DMS53 treated with DMSO at 0.1 percent for 48 hours (cell line): ENCODE measurements at regions not wholly inside any gene's neighbourhood (a gene's known extent, or its start where the extent isn't known, plus 50 kb on each side); places are given as distances from the start of the nearest gene placed in this dataset.

ENCODE experiments used
- DNase-seq: peaks from one replicate; lab custom pipeline; 2025; ENCODE audit not compliant: unreplicated experiment; lab: John Stamatoyannopoulos, UW

DNA sequence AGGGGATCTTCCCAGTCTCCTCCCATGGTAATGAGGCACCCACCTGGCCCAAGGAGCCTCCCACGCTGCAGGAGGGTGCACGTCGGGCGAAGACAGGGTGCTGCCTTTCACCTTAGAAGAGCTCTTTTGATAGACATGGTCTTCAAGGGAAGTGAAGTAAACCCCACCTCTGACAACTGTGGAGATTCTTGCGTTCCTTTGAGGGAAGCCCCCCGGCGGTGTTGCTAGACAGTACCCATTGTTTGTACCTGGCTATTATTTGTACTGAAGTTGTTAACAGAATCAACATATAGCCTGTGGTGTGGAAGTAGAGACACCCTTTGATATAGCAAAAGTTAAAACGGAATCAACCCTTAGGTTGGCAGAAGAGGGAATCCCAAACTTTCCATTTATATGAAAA is 648.0 kb downstream of the GALR1 start:
- no peak for DNase-seq

DNA sequence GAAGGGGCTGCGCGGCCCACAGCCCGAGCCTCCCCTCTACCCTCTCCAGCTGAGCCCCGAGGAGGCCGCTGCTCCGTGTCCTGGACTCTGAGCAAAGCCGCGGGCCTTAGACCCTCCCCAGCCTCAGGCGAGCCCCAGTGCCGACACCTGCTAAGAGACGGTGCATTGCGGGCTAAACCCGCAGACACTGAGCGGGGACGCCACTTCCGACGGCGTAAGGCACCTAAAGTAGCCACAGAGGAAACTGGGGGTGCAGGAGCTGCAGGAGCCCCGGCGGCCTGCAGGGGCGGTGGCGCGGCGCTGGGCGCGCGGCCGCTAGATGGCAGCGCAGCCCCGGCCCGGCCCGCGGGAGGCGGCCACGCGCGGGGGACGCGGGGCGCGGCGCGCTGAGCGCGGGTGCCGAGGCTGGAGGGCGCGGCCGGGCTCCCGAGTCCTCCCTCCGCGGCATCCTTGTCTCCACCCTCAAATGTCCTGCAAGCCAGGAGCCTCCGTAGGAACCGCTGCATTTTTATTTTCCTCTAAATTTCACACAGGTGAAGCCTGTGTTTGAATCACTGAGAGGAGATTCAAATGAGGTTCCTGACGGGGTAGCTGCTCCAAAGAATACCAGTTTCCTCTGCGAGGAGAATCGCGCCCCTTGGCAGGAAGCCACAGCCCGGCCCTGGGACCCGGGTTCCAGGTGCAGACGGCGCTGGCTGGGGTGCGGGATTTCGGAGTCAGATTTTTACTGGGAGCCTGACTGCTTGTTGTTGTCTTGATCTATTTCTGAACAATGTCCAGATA is 650.5 kb downstream of the GALR1 start:
- no peak for DNase-seq

DNA sequence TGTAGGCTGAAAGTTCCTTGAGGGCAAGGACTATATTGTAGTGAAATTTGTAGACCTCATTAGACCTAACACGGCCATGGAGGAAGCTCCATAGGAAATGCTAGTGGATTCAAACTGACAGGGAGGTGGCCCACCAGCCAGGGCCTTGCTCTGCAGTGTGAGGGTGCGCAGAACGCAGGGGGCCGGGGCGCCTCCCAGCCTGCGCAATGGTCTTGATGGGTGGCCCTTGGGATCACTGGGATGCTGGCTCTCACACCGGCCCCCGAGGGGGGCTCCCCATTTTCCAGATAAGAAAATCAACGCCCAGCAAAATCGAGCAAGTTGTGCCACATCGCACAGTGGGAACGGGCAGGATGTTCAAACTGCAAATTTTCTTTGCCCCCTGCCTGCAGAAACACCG is 655.4 kb downstream of the GALR1 start:
- DNase-seq: no peak

GRCh38 chr18:77905449-77906055 is 655.9 kb downstream of the GALR1 start:
- no peak for DNase-seq

- no peak for DNase-seq
Observed at GRCh38 chr18:77906103-77906892, 656.6 kb downstream of the GALR1 start.

DNA sequence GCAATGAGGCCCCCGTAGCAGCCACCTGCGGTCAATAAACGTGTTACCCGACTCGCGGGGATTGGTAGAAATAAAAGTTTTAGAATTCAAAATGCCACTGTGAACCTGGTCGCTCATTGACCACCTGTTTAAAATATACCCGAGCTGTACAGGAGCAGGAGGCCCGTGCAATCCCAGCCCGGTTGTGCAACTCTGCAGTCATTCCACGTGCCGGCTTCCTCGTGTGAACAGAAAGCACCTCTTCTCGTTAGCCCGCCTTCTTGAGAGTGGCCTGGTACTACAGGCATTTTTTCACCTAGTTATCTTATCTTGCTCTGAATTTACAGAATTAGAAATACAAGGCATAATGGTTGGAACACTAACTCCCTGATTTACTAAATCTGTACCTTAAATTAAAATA is 660.7 kb downstream of the GALR1 start:
- no peak for DNase-seq

- DNase-seq: no peak
Observed at GRCh38 chr18:77911971-77912605, 662.4 kb downstream of the GALR1 start.

- no peak for DNase-seq
Observed at GRCh38 chr18:77918730-77919129, 669.1 kb downstream of the GALR1 start.

DNA sequence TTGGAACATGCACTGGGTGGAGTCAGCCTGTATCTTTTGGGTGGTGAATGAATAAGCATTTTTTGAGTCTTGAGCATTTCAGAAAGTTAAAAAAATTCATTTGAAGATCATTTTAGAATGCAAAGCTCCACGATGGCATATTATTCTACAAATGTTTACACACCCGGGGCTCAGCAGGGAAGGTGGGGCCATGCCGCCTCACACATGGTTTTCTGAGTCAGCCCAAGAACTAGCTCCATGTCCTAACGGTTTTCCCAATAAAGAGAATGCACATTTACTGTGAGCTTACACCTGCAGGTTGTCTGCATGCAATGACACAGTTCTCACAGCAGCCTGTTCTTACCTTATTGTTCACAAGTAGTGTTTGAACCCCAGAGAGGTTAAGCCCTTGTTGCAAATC is 670.3 kb downstream of the GALR1 start:
- DNase-seq: no peak

- DNase-seq: no peak
Observed at GRCh38 chr18:77935342-77935741, 685.7 kb downstream of the GALR1 start.

- DNase-seq: no peak
Observed at GRCh38 chr18:77940566-77940965, 690.9 kb downstream of the GALR1 start.

- no peak for DNase-seq
Observed at GRCh38 chr18:77944533-77944932, 694.9 kb downstream of the GALR1 start.

DNA sequence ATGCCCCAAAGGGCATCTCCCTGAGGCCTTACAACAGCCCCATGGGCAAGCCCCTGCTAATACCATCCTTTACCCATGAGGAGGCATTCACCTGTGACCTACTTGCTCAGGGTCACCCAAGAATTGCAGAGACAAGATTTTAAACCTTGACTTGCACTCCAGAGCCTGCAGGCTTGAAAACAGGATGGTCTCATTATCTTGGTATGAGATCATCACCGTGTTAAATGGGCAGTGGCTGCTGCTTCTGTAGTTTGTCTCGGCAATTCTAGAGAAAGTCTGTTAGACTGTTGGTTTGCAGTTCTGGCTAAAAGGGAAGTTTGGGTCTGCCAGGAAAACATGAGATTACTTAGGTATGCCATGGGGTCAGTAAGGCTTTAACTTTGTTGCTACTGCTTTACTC is 698.9 kb downstream of the GALR1 start:
- no peak for DNase-seq

DNA sequence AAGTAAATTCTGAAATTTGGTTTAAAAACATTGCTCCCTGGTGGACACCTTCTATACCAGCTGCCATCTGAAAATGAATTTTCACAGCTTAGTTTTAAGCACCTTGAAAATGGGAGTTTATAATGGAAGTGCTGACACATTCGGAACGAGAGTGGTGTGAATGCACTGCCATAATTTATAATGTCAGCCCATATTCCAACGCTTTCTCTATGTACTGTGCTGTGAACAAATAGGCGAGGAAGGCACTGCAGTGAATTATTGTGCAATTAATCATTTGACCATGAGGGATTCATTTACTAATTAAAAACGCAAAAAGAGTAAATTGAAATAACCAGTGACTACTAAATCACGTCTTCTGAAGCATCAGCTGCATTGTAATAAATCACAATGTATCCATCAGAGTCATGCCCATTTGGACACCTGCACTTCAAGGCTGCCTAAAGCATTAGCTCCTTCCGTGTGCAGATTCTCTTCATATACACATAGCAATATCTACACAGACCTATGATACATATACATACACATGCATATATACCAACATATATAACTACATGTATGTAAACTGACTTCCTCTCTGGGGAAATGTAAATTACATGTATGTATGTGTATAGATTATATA is 699.8 kb downstream of the GALR1 start:
- DNase-seq: no peak

GRCh38 chr18:77959248-77959647 is 709.6 kb downstream of the GALR1 start:
- DNase-seq: no peak

DNA sequence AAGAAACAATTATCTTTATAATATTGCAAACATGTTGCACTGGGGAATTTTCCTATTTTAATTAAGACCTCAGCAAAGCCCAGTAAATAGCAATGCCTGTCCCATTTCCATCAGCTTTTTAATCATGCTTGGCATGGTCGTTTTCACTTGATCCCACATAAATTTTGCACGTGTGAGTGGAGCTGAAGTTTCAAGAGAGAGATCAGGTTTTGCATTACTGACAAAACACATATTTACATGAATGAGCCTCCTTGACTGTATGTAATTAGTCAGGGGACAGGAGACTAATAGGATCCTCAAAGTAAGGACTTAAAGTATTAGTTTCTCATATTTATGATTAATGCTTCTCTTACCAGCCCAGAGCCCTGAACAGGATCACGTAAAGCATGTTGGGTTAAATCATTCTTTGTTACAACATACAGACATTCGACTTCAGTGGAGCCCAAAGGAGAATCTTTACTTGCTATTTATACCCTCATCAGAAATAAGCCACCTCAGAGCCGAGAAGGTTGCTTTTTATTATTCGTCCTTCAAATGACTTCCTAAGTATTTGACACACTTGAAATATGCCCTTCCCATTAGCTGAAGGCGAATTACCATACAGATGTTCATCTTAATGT is 711.3 kb downstream of the GALR1 start:
- DNase-seq: no peak

DNA sequence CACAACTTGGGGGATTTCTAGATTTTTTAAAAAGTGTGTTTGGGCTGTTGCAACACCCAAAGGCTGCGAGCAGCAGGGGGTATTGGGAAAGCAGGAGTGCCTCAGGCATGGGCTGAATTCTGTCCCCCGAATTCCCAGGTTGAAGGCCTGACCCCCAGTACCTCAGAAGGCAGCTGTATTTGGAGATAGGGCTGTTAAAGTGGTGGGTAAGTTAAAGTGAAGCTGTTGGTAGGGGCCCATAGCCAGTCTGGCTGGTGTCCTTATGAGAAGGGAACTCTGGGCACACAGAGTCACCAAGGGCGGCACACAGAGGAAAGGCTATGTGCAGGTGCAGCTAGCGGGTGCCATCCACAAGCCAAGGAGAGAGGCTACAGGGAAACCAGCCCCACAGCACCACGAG is 717.4 kb downstream of the GALR1 start:
- DNase-seq: no peak

GRCh38 chr18:77967791-77968190 is 718.1 kb downstream of the GALR1 start:
- no peak for DNase-seq

GRCh38 chr18:77969972-77970371 is 720.3 kb downstream of the GALR1 start:
- no peak for DNase-seq

DNA sequence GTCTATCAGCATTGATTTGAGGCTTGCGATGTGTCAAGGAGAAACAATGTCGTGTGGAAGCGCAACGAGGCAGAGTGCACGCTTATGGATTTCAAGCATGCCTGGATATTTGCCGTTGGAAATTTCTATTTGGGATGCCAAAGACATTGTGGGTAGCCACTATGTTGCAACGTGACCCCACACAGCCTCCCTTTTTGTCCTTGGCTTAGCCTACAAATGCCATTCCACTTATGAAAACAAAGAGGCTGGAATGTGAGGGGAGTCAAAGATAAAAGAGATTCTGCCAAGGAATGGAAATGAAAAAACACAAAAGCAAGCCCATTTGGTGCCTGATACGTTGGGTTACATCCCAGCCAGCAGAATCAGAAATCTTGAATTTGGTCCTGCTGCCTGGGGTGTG is 721.2 kb downstream of the GALR1 start:
- DNase-seq: no peak

DNA sequence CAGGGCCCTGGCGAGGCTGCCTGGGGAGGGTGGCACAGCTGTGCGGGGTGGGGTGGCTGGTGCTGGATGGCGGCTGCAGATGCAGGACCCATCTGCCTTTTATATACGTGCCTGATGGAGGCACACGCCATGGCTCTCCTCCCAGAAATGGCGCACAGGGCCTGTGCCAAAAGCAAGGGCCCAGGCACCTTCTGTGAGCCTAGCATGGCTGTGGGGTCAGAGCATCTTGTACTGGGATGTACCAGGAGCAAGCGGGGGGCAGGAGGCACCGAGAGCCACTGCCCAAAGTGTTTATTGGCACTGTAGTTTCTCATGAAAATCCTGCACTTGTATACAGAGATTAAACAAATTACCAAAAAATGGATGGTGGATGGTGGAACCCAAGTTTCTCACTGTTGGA is 724.1 kb downstream of the GALR1 start:
- DNase-seq: no peak
